Upper lobe of left lung (tissue), 4 donors: ENCODE measurements at regions not wholly inside any gene's neighbourhood (a gene's known extent, or its start where the extent isn't known, plus 50 kb on each side); places are given as distances from the start of the nearest gene placed in this dataset.

ENCODE experiments used
- CTCF ChIP-seq, 6 experiments: fragments of 450-650 bp in 4 of 6; fragments of 200-600 bp in 2 of 6; sonication (generic) in 2 of 6; IDR thresholded peaks; one replicate each; pipeline ENCODE4 v1.5.1; 2016 to 2019; ENCODE audit warnings: antibody characterized with exemption in 6 of 6
- POLR2A ChIP-seq, 4 donors: fragments of 450-650 bp; IDR thresholded peaks; one replicate each; pipeline ENCODE4 v1.5.1; 2016 to 2017; ENCODE audit warnings: antibody characterized with exemption in 4 of 4, mild to moderate bottlenecking in 2 of 4
- POLR2AphosphoS5 ChIP-seq, 2 donors: sonication (generic); formaldehyde crosslinking; IDR thresholded peaks; one replicate each; pipeline ENCODE4 v1.5.1; 2017; ENCODE audit warnings: antibody characterized with exemption in 2 of 2

DNA sequence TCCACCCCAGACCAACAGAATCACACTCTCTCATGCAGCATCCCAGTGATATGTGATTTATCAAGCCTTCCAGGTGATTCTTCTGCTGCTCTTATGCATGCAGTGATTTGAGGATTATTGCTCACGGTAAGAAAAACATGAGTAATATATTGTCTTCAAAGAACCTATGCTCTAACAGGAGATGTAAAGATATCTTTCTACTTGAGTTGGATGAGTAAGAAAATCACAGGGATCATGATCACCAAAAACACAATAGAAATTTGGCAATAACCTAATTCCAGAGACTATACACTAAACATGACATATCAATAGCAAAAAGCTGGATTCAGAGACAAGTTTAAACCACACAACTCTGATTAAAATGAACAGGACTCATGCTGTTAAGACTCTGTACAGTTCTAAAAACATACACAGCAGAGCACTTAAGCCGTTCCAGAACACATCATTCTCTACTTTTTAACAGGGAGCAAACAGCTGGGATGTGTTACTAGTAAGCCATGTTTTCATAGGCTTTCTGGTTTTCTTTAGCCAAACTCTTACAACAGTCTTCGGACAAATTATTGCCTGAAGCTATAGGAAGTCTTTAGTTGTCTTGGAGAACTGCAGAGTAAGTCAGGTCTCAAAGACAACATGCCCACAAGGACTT lies 568.6 kb downstream of the HAO1 start:
- TF ChIP-seq CTCF (IDR thresholded peaks at IDR 0.05) (no peak), POLR2A (IDR thresholded peaks at IDR 0.05) (no peak), POLR2AphosphoS5 (IDR thresholded peaks at IDR 0.05) (no peak)
